NCI-H748 (cell line): ENCODE measurements at regions not wholly inside any gene's neighbourhood (a gene's known extent, or its start where the extent isn't known, plus 50 kb on each side); places are given as distances from the start of the nearest gene placed in this dataset.
"Not testable (repeated sequence)": the region's sequence is repeated elsewhere in the genome, so short reads cannot be mapped to it uniquely, and the experiment has no call there.

Experiments
- DNase-seq: peaks from one replicate; lab custom pipeline; 2025; ENCODE audit not compliant: unreplicated experiment; lab: John Stamatoyannopoulos, UW

DNA sequence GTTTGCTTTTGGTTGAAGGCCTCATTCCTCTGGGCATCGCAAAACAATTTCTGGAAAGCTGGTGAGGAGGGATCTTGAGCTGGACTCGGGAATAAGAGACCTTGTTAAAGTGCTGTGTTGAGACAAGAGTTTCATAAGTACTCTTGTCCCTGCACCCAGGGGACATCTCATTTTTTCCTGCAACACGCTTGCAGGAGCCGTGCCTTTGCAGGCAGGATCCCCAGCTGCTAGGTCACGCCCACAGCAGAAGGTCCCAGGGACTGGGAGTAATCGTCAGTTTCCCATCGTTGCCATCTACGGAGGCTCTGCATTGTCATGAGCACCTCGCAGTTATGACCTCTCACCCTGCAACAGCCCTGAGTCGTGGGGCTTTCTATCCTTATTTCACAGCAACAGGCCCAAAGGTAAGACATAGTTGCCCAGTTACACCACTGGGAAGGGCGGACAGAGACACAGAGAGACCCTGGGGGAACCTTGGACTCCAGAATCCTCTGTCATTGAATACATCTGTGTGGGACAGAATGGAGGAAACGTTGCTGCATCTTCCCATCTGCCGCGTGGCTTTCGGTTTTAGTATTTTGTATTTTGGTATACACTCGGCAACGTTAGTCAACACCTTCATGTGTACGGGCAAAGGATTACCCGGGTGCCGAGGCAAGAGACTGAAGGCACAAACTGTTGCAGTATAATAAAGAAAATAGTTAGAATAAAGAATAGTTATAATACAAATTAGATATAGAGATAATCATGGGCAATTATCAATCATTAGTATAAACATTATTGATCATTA is 60.4 kb upstream of the DMRTB1 start:
- DNase-seq = no peak

DNA sequence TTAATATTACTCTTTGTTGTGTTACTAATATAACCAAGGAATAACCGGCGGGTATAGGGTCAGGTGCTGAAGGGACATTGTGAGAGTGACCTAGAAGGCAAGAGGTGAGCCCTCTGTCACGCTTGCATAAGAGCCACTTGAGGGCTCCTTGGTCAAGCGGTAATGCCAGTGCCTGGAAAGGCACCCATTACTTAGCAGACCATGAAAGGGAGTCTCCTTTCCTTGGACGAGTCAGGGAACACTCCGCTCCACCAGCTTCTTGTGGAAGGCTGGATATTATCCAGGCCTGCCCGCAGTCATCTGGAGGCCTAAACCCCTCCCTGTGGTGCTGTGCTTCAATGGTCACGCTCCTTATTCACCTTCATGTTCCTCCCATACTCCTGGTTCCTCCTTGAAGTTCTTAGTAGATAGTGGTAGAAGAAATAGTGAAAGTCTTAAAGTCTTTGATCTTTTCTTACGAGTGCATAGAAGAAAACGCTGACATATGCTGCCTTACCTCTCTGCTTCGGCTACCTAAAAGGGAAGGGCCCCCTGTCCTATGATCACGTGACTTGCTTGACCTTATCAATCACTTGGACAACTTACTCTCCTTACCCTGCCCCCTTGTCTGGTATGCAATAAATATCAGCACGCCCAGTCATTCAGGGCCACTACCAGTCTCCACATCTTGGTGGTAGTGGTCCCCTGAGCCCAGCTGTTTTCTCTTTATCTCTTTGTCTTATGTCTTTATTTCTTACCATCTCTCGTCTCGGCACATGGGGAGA is 59.6 kb upstream of the DMRTB1 start:
- DNase-seq = not testable (repeated sequence)

DNA sequence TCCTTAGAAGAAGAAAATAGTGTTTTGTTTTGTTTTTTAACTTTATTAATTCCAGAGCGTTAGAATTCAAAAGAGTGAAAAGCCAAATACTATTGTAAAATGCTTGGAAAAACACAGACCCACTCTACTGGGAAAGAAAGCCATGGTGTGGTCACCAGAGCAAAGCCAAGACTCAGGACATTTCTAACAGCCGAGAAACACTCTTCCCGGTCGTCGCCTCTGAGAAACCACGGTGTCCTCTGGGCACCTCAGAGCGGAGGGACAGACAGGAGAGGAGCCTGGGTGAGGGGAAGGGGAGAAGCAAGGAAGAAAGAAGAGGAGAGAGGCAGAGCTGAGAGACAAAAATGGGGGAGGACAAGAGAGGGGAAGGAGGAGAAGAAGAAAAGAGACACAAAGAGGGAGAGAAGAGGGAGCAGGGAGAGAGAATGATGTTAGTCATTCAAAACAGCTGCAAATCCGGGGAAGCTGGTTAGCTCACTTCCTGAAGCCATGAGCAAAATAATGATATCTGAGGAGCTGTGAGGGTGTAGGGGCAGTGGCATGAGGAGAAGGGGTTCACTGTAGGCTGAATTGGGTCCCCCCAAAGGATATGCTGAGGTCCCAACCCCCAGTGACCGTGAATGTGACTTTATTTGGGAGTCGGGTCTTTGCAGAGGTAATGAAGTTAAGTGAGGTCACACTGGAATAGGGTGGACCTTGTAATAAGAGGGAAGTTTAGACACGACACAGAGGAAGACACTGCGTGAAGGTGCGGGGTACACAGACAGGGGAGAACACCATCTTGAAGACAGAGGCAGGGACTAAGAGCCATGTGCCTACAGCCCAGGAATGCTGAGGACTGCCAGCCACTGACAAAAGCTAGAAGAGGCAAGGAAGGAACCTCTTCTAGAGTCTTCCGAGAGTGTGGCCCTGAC is 58.2 kb upstream of the DMRTB1 start:
- DNase-seq = no peak

DNA sequence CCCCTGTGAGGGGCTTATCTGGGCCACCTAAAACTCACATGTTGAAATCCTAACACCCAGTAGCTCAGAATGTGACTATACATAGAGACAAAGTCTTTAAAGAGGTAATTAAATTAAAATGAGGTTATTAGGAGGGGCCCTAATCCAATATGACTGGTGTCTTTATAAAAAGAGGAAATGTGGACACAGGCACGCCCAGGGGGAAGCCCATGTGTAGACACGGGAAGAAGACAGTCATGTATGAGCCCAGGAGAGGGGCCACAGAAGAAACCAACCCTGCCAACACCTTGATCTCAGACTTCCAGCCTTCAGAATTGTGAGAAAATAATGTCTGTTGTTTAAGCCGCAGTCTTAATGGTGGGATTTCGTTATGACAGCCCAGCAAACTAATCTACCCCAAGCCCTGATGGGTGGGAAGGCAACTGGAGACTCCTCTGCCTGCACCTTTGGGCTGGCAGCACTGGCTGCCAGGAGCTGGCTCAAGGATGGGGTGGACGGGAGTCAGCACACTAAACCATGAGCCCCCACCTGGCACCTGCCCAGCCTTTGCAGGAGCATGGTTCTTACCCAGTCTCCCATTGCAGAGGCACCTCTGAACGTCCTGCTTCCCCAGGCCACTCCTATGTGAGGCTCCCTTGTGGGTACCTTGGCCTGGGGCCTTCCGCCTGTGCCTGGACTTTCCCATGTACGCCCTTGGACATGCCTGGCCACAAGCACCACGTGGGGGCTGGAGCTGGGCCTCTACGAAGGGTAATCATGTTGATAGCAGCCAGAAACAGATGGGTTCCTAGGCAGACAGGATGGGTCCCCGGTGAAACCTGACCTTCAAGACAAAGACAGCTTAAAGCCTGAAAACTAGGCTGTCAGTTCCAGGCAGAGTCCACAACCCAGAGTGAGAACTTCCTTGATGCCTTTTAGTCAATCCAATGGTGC is 57.1 kb upstream of the DMRTB1 start:
- DNase-seq = no peak

DNA sequence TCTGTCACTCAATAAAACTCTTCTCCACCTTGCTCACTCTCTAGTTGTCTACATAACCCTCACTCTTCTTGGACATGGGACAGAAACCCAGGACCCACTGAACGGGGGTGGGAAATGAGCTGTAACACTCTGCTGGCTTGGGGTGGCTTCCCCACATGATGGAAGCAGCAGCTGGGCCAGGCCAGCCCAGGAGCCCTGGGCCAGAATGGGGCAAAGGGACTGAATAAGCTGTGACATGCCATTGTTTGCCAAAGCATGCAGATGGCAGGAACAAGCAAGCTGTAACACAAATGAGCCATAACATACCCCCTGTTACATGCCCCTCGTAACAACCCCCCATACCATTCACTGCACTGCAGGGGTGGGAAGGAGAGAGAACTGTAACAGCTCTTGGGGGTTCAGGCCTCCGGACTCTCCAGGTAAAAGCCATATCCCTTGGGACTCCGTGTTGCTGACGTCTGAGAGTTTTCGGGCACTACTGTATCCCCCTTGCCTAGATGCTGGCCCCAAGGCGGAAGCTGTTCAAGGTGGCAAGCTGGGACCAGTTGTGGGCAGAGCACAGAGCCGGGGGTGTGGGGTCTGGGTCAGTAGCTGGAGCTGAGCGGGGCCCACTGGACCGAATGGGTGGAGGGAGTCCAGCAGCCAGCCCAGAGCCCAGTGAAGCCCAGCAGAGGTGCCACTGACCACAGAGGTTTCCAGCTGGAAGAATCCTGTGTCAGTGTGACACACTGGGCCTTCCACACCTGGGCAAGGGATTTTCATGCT is 56.1 kb upstream of the DMRTB1 start:
- DNase-seq = no peak

DNA sequence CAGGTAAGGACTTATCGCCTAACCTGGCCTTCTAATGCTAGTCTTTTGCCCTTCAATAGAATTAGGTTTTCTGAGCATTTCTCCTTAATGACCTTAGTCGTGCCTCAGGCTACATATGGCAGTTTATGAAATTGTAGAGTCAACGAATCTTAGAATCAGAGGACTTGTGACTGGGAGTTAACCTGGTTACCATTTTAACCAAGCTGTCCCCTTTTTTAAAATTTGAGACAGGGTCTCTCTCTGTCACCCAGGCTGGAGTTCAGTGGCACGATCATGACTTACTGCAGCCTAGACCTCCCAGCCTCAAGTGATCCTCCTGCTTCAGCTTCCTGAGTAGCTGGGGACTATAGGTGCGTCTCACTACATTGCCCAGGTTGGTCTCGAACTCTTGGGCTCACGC is 53.5 kb upstream of the DMRTB1 start:
- no peak for DNase-seq

DNA sequence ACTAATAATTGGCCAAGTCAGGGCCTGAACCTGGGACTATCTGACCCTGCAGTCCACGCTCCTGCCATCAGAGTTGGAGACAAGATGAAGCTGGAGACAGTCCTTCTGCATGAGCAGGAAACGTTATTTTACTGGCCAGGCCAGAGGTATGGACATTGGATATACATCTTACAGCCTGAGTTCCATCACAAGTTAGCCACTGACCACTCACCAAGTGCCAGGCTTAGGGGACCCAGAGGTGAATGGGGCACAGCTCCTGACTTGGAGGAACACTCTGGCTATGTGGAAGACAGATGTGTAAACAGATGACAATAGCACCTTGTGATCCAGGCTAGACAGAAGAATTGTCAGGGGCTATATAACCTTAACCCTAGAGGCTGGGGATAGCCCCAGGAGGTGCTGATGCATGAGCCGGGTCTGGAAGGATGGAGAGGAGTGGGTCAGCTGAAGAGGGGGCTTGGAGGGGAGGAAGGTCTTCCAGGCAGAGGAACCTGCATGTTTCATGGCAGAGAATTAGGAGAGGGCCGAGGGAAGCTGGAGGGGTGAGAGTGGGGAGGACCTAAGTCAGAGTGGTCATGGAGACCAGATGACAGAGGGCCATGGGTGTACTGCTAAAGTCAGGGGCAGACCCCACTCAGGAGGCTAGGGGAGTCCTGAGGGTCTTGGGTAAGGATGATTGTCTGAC is 52.5 kb upstream of the DMRTB1 start:
- no peak for DNase-seq

DNA sequence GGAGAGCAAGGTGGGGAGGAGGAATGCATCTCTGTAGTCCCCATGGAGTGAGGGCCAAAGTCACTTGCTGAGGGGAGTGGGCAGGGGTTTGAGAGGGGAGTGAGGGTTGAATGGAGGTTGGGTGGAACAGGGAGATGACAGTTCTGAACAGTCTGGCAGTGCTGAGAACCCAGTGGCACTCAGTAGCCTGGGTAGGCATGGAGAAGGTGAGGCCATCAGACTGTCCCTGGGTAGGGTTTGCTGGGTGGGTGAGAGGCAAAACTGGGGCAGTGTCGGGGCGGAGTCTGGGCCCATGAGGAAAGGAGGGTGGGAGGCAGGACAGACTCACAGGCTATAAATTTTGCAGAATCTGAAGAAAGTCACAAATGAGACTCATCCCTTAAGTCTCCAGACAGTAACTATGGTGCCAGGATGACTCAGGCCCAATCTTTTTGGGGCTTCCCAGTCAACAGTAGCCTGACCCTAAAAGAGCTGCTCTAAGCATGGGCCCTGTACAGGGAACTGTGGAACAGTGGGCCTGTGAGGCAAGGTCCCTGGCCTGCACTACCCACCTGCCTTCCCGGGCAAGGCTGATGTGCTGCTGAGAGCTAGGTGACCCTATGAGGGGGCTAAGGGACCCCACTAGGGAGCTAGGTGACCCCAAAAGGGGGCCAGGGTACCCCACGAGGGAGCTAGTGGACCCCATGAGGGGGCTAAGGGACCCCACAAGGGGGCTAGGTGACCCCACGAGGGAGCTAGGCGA is 51.0 kb upstream of the DMRTB1 start:
- no peak for DNase-seq

DNA sequence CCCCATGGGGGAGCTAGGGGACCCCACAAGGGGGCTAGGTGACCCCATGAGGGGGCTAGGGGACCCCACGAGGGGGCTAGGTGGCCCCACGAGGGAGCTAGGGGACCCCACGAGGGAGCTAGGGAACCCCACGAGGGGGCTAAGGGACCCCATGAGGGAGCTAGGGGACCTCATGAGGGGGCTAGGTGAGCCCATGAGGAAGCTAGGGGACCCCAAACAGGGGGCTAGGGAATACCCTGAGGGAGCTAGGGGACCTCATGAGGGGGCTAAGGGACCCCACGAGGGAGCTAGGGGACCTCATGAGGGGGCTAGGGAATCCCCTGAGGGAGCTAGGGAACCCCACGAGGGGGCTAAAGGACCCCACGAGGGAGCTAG is 50.5 kb upstream of the DMRTB1 start:
- DNase-seq = no peak

DNA sequence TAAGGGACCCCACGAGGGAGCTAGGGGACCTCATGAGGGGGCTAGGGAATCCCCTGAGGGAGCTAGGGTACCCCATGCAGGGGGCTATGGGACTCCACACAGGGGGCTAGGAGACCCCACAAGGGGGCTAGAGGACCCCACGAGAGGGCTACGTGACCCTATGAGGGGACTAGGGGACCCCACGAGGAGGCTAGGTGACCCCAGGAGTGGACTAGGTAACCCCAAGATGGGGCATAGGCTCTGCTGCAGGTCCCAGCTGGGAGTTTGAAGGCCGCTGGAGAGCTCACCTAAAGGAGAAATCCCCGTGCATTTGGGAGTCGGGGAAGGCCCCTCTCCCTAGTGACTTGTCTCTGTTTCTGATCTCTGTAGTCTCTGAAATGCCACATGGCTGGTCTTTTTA is 50.0 kb upstream of the DMRTB1 start:
- no peak for DNase-seq
